Daoy (cell line): ENCODE measurements at regions not wholly inside any gene's neighbourhood (a gene's known extent, or its start where the extent isn't known, plus 50 kb on each side); places are given as distances from the start of the nearest gene placed in this dataset.

ENCODE experiments used
- DNase-seq: peaks from one replicate; pipeline ENCODE4 v3.0.0-alpha.2; 2015; ENCODE audit warnings: low read depth

- DNase-seq: no peak
These were observed 558.2 kb downstream of the PKHD1 start for GRCh38 chr6:51529240-51529639.

DNA sequence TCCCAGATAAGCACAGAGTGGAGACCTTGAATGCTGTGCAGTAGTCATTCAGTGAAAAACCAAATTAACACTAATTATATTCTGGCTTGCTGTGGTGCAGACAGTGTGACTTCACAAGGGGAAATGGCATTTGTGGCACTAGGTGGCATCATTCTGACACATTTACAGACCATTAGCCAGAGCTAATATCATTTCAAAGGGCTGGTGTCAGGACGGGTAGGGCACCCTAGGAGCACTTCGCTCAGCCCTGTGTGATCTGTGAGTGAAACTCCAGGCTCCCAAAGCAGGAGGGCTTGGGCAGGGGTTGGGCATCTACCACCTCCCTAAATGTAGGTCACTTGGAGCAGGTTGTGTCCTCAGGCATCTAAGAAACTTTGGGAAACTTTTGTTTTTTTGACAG, 555.8 kb downstream of the PKHD1 start:
- no peak for DNase-seq

- DNase-seq: no peak
These were observed 553.5 kb downstream of the PKHD1 start for GRCh38 chr6:51533962-51534361.

- no peak for DNase-seq
These were observed 552.1 kb downstream of the PKHD1 start for GRCh38 chr6:51535327-51535726.

DNA sequence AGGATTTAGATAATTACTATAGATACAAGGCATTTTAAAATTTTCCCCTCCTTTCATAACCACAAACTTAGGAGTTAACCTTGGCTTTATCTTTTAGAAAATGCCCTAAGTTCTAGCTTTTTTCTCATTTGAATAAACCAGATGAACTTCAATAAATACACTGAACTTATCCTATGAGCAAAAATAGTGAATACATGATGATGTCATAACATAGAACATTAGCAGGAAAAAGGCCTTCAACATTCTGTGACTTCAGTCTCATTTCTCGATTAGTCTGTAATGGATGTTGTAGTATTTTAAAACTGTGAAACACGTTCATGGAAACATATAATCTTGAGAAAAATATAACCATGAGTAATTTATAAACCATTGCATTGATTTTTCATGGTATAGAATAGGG, 550.7 kb downstream of the PKHD1 start:
- no peak for DNase-seq

- DNase-seq: no peak
These were observed 545.6 kb downstream of the PKHD1 start for GRCh38 chr6:51541847-51542246.

DNA sequence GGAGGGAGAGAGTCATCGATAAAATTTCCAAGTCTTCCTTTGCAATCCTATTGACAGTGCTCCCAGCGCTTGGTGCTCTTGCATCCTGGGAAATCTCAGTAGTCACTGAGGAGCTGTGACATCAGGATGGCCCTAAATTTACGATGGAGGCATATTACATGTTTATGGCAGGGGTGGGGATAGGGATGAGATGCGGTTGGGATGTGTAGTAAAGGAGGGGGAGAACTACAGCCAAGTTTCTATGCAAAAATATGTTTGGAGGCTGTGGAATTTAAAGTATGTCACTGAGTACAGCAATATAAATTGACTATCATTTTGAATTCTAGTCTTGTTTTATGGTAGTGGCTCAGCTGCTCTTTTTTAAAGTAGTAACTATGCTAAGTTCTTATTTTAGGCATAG, 544.9 kb downstream of the PKHD1 start:
- DNase-seq: no peak

- no peak for DNase-seq
These were observed 537.2 kb downstream of the PKHD1 start for GRCh38 chr6:51550243-51550642.

- DNase-seq: no peak
These were observed 535.0 kb downstream of the PKHD1 start for GRCh38 chr6:51552435-51552834.

GRCh38 chr6:51553246-51554015, 534.0 kb downstream of the PKHD1 start:
- DNase-seq: no peak

DNA sequence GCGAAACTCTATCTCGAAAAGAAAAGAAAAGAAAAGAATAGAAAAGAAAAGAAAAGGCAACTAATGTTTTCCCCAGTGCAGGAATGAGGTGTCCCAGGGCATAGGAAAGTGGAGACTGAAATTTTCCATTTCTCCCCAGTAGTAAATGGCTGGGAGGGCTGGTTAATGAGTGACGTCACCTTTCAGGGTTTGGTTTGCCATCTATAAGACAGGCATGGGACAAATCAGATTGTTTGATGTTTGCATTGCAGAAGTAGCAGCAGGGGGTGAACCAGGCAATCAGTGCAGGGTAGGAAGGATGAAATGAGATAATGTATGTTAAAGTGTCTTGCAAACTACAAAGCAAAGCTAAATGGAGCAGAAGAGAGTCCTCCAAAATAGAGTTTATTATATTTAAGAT, 533.4 kb downstream of the PKHD1 start:
- DNase-seq: no peak

DNA sequence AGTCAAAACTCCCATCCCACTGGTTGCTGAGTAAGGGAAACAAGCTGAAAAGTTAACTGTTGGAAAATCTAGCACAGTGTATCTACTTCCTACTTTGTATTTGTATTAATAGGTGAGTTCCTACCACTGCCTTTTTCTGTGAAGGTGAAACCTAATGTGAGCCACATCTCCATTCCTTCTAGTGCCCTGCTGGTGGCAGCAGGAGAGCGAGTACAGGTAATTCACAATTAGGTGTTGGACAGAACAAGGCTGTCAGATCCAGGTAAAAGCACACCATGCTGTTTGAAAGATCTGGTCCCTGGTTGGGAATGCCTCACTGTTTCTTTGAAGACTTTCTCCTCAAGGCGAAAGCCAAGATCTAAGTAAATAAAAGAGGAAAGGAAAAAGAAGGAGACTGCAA, 528.4 kb downstream of the PKHD1 start:
- DNase-seq: no peak

GRCh38 chr6:51562198-51562597, 525.2 kb downstream of the PKHD1 start:
- no peak for DNase-seq
